ENCODE measurements at regions not wholly inside any gene's neighbourhood (a gene's known extent, or its start where the extent isn't known, plus 50 kb on each side); places are given as distances from the start of the nearest gene placed in this dataset.

GRCh38 chr10:4768416-4768815 lies 57.6 kb upstream of the AKR1E2 start:
- Histone ChIP-seq H3K27me3 (no peaks in the 10 kb centered on the region), H3K36me3 (no peaks in the 10 kb centered on the region), H3K4me3 (no peak overlapping the region), H3K27ac (no peak overlapping the region), H3K4me1 (ENCODE audit: insufficient read depth) (no peaks in the 10 kb centered on the region), H3K9me3 (no peaks in the 10 kb centered on the region)
- no peak for TF ChIP-seq POLR2A (IDR thresholded peaks at IDR 0.05)
- TF ChIP-seq CTCF (IDR thresholded peaks at IDR 0.05), result no peak
- no peak for TF ChIP-seq EP300 (IDR thresholded peaks at IDR 0.05)
- intact Hi-C loops (cut with DNase I), result loop anchor here in 3 of 4 donors (10.0 kb wide), 3 partner anchors 1534 to 1574 kb away; no protein-coding TSS in a partner anchor
- WGBS, 3 donors, result 74 to 89% (median 76%) methylated on average over 2 of the region's 2 CpGs
- no peak for DNase-seq

DNA sequence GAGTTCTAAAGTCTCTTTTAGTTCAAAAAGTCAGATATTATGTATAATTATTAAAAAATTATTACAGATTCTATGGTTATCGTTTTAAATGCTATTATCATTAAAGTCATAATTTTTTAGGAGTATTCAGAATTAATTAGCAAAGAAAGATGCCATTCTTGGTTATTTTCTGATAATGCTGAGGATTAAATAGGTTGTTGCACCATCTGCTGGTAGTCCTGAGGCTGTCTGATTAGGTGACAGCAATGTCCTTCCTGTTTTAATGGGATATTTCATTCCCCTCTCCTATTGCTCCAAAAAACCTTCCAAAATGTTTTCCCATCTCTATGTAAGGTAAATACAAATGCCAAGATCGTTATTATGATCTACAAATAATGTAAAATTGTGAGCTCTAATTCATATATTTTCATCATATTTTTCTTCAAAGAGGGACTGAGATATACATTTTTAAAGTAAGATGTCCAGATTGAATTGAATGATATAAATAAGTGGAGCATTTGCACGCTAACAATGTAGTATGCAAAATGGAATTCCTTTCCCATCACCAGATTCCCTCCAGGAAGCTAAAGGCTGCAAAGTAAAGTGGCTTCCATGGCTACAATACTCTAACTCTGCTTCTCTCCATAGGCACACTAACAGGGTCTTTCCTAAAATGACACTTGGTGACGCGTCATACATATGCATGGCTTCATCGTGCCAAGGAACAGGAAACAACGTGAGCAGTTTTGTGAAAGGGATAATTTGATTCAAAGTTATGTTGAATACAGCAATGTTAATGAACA lies 58.8 kb upstream of the AKR1E2 start:
- intact Hi-C loops (cut with DNase I), result loop anchor here in 3 of 4 donors (10.0 kb wide), 3 partner anchors 1532 to 1572 kb away; no protein-coding TSS in a partner anchor
- DNase-seq, result peak in 1 of 5 donors; percentile 36
- no peaks in the 10 kb centered on the region for H3K27me3 ChIP-seq
- no peak overlapping the region for H3K4me3 ChIP-seq
- H3K36me3 ChIP-seq, result no peaks in the 10 kb centered on the region
- H3K4me1 ChIP-seq (ENCODE audit: insufficient read depth), result no peaks in the 10 kb centered on the region
- TF ChIP-seq CTCF (IDR thresholded peaks at IDR 0.05) (peak; percentile 38 to 74 (median 50)), POLR2A (IDR thresholded peaks at IDR 0.05) (no peak), EP300 (IDR thresholded peaks at IDR 0.05) (no peak)
- H3K27ac ChIP-seq, result no peak overlapping the region
- WGBS, 3 donors, result 48 to 50% (median 49%) methylated on average over 7 of the region's 7 CpGs
- H3K9me3 ChIP-seq, result no peaks in the 10 kb centered on the region

DNA sequence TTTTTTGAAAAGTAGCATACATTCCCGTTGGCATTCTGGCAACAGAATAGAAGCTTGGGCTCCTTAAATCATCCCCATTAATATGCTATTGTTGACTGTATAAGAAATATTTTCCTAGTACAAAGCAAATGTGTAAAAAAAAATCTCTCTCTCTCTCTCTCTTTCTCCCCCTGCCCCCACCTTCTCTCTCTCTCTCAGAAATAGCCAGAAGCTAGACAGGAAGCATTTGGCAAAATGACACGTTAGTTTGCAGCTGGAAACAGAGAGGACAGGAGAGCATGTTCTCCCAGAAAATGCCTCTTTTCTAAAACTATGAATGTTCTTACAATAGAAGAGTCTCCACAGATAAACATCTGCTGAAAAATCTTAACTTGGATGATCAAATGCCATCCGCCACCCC lies 59.6 kb upstream of the AKR1E2 start:
- no peak overlapping the region for H3K27ac ChIP-seq
- WGBS, 3 donors, result 48 to 53% (median 51%) methylated on average over 3 of the region's 3 CpGs
- no peak overlapping the region for H3K4me3 ChIP-seq
- TF ChIP-seq CTCF (IDR thresholded peaks at IDR 0.05), result no peak
- TF ChIP-seq POLR2A (IDR thresholded peaks at IDR 0.05), result no peak
- no peak for TF ChIP-seq EP300 (IDR thresholded peaks at IDR 0.05)
- no peaks in the 10 kb centered on the region for H3K27me3 ChIP-seq
- intact Hi-C loops (cut with DNase I), result loop anchor here in 3 of 4 donors (10.0 kb wide), 3 partner anchors 1532 to 1572 kb away; no protein-coding TSS in a partner anchor
- H3K36me3 ChIP-seq, result no peaks in the 10 kb centered on the region
- no peaks in the 10 kb centered on the region for H3K9me3 ChIP-seq
- DNase-seq, result no peak
- no peaks in the 10 kb centered on the region for H3K4me1 ChIP-seq (ENCODE audit: insufficient read depth)

GRCh38 chr10:4765428-4765827 lies 60.6 kb upstream of the AKR1E2 start:
- H3K9me3 ChIP-seq, result no peaks in the 10 kb centered on the region
- intact Hi-C loops (cut with DNase I), result loop anchor here in 3 of 4 donors (10.0 kb wide), 3 partner anchors 1531 to 1571 kb away; no protein-coding TSS in a partner anchor
- H3K4me3 ChIP-seq, result no peak overlapping the region
- no peak for DNase-seq
- WGBS, 3 donors, result 55 to 91% (median 87%) methylated on average over 1 of the region's 1 CpG
- no peaks in the 10 kb centered on the region for H3K36me3 ChIP-seq
- H3K27ac ChIP-seq, result no peak overlapping the region
- H3K4me1 ChIP-seq (ENCODE audit: insufficient read depth), result no peaks in the 10 kb centered on the region
- H3K27me3 ChIP-seq, result no peaks in the 10 kb centered on the region
- TF ChIP-seq CTCF (IDR thresholded peaks at IDR 0.05), result no peak
- TF ChIP-seq POLR2A (IDR thresholded peaks at IDR 0.05), result no peak
- no peak for TF ChIP-seq EP300 (IDR thresholded peaks at IDR 0.05)
